ENCODE measurements at regions not wholly inside any gene's neighbourhood (a gene's known extent, or its start where the extent isn't known, plus 50 kb on each side); places are given as distances from the start of the nearest gene placed in this dataset.

GRCh38 chr10:133032231-133032630 lies 55.5 kb upstream of the ADGRA1 start:
- TF ChIP-seq, protein P1, sequence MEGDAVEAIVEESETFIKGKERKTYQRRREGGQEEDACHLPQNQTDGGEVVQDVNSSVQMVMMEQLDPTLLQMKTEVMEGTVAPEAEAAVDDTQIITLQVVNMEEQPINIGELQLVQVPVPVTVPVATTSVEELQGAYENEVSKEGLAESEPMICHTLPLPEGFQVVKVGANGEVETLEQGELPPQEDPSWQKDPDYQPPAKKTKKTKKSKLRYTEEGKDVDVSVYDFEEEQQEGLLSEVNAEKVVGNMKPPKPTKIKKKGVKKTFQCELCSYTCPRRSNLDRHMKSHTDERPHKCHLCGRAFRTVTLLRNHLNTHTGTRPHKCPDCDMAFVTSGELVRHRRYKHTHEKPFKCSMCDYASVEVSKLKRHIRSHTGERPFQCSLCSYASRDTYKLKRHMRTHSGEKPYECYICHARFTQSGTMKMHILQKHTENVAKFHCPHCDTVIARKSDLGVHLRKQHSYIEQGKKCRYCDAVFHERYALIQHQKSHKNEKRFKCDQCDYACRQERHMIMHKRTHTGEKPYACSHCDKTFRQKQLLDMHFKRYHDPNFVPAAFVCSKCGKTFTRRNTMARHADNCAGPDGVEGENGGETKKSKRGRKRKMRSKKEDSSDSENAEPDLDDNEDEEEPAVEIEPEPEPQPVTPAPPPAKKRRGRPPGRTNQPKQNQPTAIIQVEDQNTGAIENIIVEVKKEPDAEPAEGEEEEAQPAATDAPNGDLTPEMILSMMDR (IDR thresholded peaks at IDR 0.05): no peak
- H3K27me3 Mint-ChIP-seq (ENCODE audit: insufficient read depth): peaks cover 24% of the 10 kb centered on the region
- H3K4me3 Mint-ChIP-seq: no peak overlapping the region
- H3K9me3 Mint-ChIP-seq: peaks cover 4% of the 10 kb centered on the region; the same call in 1 of the 2 replicates
- no peak for DNase-seq
- H3K27ac Mint-ChIP-seq: no peak overlapping the region
- H3K4me1 Mint-ChIP-seq (ENCODE audit: low read depth): no peaks in the 10 kb centered on the region
- H3K36me3 Mint-ChIP-seq (ENCODE audit: low read depth): no peaks in the 10 kb centered on the region

DNA sequence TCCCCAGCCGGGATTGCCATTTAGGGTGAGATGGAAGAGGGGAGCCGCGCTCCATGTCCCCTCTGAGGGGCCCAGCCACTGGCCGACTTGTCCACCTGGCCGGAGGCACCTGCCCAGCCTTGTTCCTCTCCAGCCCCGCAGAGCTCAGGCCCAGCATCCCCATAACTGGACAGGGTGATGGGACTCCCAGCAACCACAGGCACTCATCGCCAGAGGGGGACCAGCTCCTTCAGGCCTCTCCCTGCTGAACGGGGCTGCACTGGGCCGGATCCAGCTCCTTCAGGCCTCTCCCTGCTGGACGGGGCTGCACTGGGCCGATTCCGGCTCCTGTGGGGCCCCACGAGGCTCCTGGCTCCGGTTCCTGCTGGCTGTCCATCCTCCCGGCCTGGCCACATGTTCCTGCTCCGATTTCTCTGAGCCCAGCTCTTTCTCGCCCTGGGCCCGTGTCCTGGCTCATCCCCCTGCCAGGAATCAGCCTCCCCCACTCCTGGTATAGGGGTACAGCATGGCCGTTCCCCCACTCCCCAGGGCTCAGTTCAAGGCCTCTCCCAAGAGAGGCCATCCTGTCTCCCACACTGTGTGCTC lies 56.1 kb upstream of the ADGRA1 start:
- TF ChIP-seq, protein P1 (IDR thresholded peaks at IDR 0.05): no peak
- Mint-ChIP-seq H3K27ac (no peak overlapping the region), H3K4me1 (ENCODE audit: low read depth) (no peaks in the 10 kb centered on the region), H3K36me3 (ENCODE audit: low read depth) (no peaks in the 10 kb centered on the region), H3K27me3 (ENCODE audit: insufficient read depth) (peaks cover 25% of the 10 kb centered on the region), H3K4me3 (no peak overlapping the region), H3K9me3 (peaks cover 4% of the 10 kb centered on the region; the same call in 1 of the 2 replicates)
- no peak for DNase-seq

DNA sequence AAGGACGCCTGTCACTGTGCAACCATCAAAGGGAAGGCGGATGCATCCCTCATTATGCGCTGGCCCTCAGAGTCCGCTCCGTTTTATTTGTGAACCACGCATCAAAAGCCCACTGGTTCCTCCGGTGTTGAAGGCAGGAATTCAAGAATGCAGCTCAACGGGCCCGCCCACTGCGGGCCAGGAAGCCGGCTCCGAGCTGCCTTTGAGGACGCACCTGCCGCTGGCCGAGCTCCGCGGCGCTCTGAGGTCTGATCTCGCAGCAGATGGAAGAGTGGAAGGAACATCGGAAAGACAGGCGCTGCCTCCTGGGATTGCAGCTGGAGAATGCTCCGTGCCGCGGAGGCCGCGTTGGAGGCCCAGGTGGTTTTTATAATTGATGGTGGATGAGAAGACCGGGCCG lies 56.9 kb upstream of the ADGRA1 start:
- H3K36me3 Mint-ChIP-seq (ENCODE audit: low read depth): no peaks in the 10 kb centered on the region

DNA sequence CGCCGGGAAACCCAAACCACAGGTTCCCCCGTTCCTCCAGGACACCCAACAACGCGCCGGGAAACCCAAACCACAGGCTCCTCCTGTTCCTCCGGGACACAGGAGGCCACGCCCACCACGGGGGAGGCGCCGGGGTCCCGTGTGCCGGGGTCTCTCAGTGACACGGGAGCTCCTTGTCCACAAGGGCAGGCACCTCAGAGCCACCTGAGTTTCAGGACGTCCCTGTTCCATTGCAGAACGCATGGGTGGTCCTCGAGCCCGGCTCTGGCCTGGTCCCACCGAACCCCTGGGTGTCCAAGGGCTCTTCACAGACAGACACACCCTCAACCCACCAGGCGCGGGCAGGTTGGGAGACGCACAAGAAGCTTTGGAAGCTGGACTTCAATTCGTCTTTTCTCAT lies 57.6 kb upstream of the ADGRA1 start:
- H3K27ac Mint-ChIP-seq: no peak overlapping the region
- peaks cover 4% of the 10 kb centered on the region; the same call in 1 of the 2 replicates for H3K9me3 Mint-ChIP-seq
- no peak overlapping the region for H3K4me3 Mint-ChIP-seq
- DNase-seq: no peak
- H3K4me1 Mint-ChIP-seq (ENCODE audit: low read depth): no peaks in the 10 kb centered on the region
- no peaks in the 10 kb centered on the region for H3K36me3 Mint-ChIP-seq (ENCODE audit: low read depth)
- peaks cover 25% of the 10 kb centered on the region for H3K27me3 Mint-ChIP-seq (ENCODE audit: insufficient read depth)
- TF ChIP-seq, protein P1 (IDR thresholded peaks at IDR 0.05): no peak

More for the DNA sequence above, 56.9 kb upstream of the ADGRA1 start:
- H3K27ac Mint-ChIP-seq: no peak overlapping the region
- TF ChIP-seq, protein P1 (IDR thresholded peaks at IDR 0.05): no peak
- peaks cover 4% of the 10 kb centered on the region; the same call in 1 of the 2 replicates for H3K9me3 Mint-ChIP-seq
- no peaks in the 10 kb centered on the region for H3K4me1 Mint-ChIP-seq (ENCODE audit: low read depth)
- no peak overlapping the region for H3K4me3 Mint-ChIP-seq
- DNase-seq: no peak
- H3K27me3 Mint-ChIP-seq (ENCODE audit: insufficient read depth): peaks cover 25% of the 10 kb centered on the region

DNA sequence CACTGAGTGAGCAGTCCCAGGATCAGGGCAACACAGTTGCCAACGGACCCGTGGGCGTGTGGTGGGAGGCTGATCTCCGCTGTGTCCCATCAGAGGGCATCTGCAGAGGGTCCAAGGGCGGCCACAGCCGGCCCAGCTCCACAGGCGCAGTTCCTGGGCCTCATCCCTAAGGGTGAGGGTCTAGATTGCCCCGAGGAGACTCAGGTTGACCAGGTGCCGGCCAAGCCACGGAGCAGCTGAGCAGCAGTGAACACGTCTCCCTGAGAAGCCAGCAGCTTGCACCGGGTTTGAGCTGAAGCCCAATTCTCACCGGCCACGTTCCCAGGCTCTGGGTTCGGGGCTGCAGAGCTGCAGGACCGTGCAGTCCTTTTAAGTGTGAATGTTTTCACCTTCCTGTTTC lies 58.8 kb upstream of the ADGRA1 start:
- peaks cover 28% of the 10 kb centered on the region for H3K27me3 Mint-ChIP-seq (ENCODE audit: insufficient read depth)

More for the DNA sequence above, 58.8 kb upstream of the ADGRA1 start:
- no peak overlapping the region for H3K4me3 Mint-ChIP-seq
- TF ChIP-seq, protein P1 (IDR thresholded peaks at IDR 0.05): no peak
- no peak overlapping the region for H3K27ac Mint-ChIP-seq
- no peaks in the 10 kb centered on the region for H3K36me3 Mint-ChIP-seq (ENCODE audit: low read depth)
- peaks cover 11% of the 10 kb centered on the region; the same call in 1 of the 2 replicates for H3K9me3 Mint-ChIP-seq
- no peak for DNase-seq
- H3K4me1 Mint-ChIP-seq (ENCODE audit: low read depth): no peaks in the 10 kb centered on the region
